ENCODE measurements at regions not wholly inside any gene's neighbourhood (a gene's known extent, or its start where the extent isn't known, plus 50 kb on each side); places are given as distances from the start of the nearest gene placed in this dataset.
A peak's percentile ranks its signal among the peaks of the same experiment; 100 is the strongest.

- H3K27me3 ChIP-seq, result no peaks in the 10 kb centered on the region
- H3K4me1 ChIP-seq, result peaks cover 46% of the 10 kb centered on the region
- Mint-ChIP-seq H3K4me3 (no peak overlapping the region), H3K27ac (no peak overlapping the region), H3K36me3 (peaks cover 3% of the 10 kb centered on the region), H3K4me1 (peaks cover 17% of the 10 kb centered on the region), H3K9me3 (peaks cover 15% of the 10 kb centered on the region), H3K27me3 (ENCODE audit: insufficient read depth, low read depth) (no peaks in the 10 kb centered on the region)
- H3K4me2 ChIP-seq, result peak overlapping the region; percentile 60
- H4K20me1 ChIP-seq (ENCODE audit: low read depth), result no peaks in the 10 kb centered on the region
- no peak for DNase-seq (ENCODE audit: low spot score)
- no peak overlapping the region for H3K9ac ChIP-seq
- H3F3A ChIP-seq (ENCODE audit: low read depth), result peaks cover 12% of the 10 kb centered on the region
- no peak overlapping the region for H3K4me3 ChIP-seq
- H3K9me3 ChIP-seq (ENCODE audit: low read depth), result no peaks in the 10 kb centered on the region
- no peak overlapping the region for H3K27ac ChIP-seq
- TF ChIP-seq EZH2 (IDR thresholded peaks at IDR 0.05), result no peak
- no peak for TF ChIP-seq EZH2phosphoT487 (IDR thresholded peaks at IDR 0.05)
- no peak for TF ChIP-seq CTCF (IDR thresholded peaks at IDR 0.05)
- no peaks in the 10 kb centered on the region for H3K36me3 ChIP-seq
- H3K79me2 ChIP-seq (ENCODE audit: low read depth), result no peaks in the 10 kb centered on the region
- no peak overlapping the region for H2AFZ ChIP-seq (replicated peaks)
These were observed 441.3 kb upstream of the PIK3R1 start for GRCh38 chr5:67774267-67774552.

GRCh38 chr5:67773411-67774266 is 441.9 kb upstream of the PIK3R1 start:
- peak overlapping the region; percentile 23 for H3K27ac Mint-ChIP-seq

GRCh38 chr5:67771791-67772190 is 443.8 kb upstream of the PIK3R1 start:
- Mint-ChIP-seq H3K36me3 (no peaks in the 10 kb centered on the region), H3K27me3 (ENCODE audit: insufficient read depth, low read depth) (no peaks in the 10 kb centered on the region), H3K4me3 (no peak overlapping the region), H3K27ac (no peak overlapping the region), H3K9me3 (peaks cover 2% of the 10 kb centered on the region), H3K4me1 (peaks cover 17% of the 10 kb centered on the region)
- Histone ChIP-seq H4K20me1 (ENCODE audit: low read depth) (no peaks in the 10 kb centered on the region), H3K36me3 (no peaks in the 10 kb centered on the region), H3K9ac (no peak overlapping the region), H3K9me3 (ENCODE audit: low read depth) (no peaks in the 10 kb centered on the region), H3K27me3 (no peaks in the 10 kb centered on the region), H3K4me3 (no peak overlapping the region), H3K27ac (no peak overlapping the region), H2AFZ (replicated peaks) (no peak overlapping the region), H3K79me2 (ENCODE audit: low read depth) (no peaks in the 10 kb centered on the region), H3K4me1 (peaks cover 46% of the 10 kb centered on the region), H3F3A (ENCODE audit: low read depth) (peaks cover 12% of the 10 kb centered on the region), H3K4me2 (no peak overlapping the region)
- no peak for DNase-seq (ENCODE audit: low spot score)
- TF ChIP-seq CTCF (IDR thresholded peaks at IDR 0.05) (no peak), EZH2 (IDR thresholded peaks at IDR 0.05) (no peak), EZH2phosphoT487 (IDR thresholded peaks at IDR 0.05) (no peak)

More at GRCh38 chr5:67773411-67774266, 441.9 kb upstream of the PIK3R1 start:
- no peak overlapping the region for H3K4me3 Mint-ChIP-seq
- Histone ChIP-seq H3F3A (ENCODE audit: low read depth) (peaks cover 12% of the 10 kb centered on the region), H3K27ac (no peak overlapping the region), H3K4me3 (no peak overlapping the region), H3K36me3 (no peaks in the 10 kb centered on the region), H3K4me1 (peaks cover 46% of the 10 kb centered on the region), H3K9me3 (ENCODE audit: low read depth) (no peaks in the 10 kb centered on the region), H3K9ac (no peak overlapping the region), H3K4me2 (peak overlapping the region; percentile 60), H2AFZ (replicated peaks) (no peak overlapping the region), H4K20me1 (ENCODE audit: low read depth) (no peaks in the 10 kb centered on the region), H3K27me3 (no peaks in the 10 kb centered on the region), H3K79me2 (ENCODE audit: low read depth) (no peaks in the 10 kb centered on the region)
- TF ChIP-seq EZH2phosphoT487 (IDR thresholded peaks at IDR 0.05), result no peak
- no peak for TF ChIP-seq CTCF (IDR thresholded peaks at IDR 0.05)
- peak; percentile 50 for DNase-seq (ENCODE audit: low spot score)
- H3K27me3 Mint-ChIP-seq (ENCODE audit: insufficient read depth, low read depth), result no peaks in the 10 kb centered on the region
- peaks cover 17% of the 10 kb centered on the region for H3K4me1 Mint-ChIP-seq
- H3K36me3 Mint-ChIP-seq, result peaks cover 3% of the 10 kb centered on the region
- H3K9me3 Mint-ChIP-seq, result peaks cover 15% of the 10 kb centered on the region

All from neural progenitor cell (in vitro differentiated cells).